Liver (tissue), 3 donors: ENCODE measurements at regions not wholly inside any gene's neighbourhood (a gene's known extent, or its start where the extent isn't known, plus 50 kb on each side); places are given as distances from the start of the nearest gene placed in this dataset.

Source experiments
- ATF3 ChIP-seq: IDR thresholded peaks from 2 replicates; pipeline ENCODE4 v1.6.1; 2016; ENCODE audit warnings: antibody characterized with exemption
- CTCF ChIP-seq: fragments of 150-350 bp; IDR thresholded peaks from 2 replicates; pipeline ENCODE4 v1.5.1; 2017; ENCODE audit warnings: improper control_type of control experiment, low read depth, low read length; ENCODE audit not compliant: missing input control
- EGR1 ChIP-seq, 2 donors: IDR thresholded peaks; 2 replicates each; pipeline ENCODE4 v1.6.1; 2016 to 2018; ENCODE audit warnings: antibody characterized with exemption in 2 of 2, low read depth in 2 of 2
- FOXA1 ChIP-seq: IDR thresholded peaks from 2 replicates; pipeline ENCODE4 v1.6.1; 2016; ENCODE audit warnings: antibody characterized with exemption
- JUND ChIP-seq, 2 donors: IDR thresholded peaks; 2 replicates each; pipeline ENCODE4 v1.6.1; 2016; ENCODE audit warnings: antibody characterized with exemption in 2 of 2
- MAX ChIP-seq: IDR thresholded peaks from 2 replicates; pipeline ENCODE4 v1.6.1; 2016; ENCODE audit warnings: antibody characterized with exemption
- ZBTB33 ChIP-seq: IDR thresholded peaks from 2 replicates; pipeline ENCODE4 v1.6.1; 2016; ENCODE audit warnings: antibody characterized with exemption
- donor health status: healthy.
- donor health status: healthy.

GRCh38 chr10:3636356-3637181 lies 148.4 kb downstream of the KLF6 start:
- no peak for TF ChIP-seq CTCF
- no peak for TF ChIP-seq JUND (IDR thresholded peaks at IDR 0.05)
- no peak for TF ChIP-seq ATF3
- no peak for TF ChIP-seq EGR1 (IDR thresholded peaks at IDR 0.05; ENCODE audit: low read depth in 2 of 2)
- TF ChIP-seq FOXA1, result no peak
- TF ChIP-seq ZBTB33, result no peak
- no peak for TF ChIP-seq MAX
